NCI-H1105 (cell line): ENCODE measurements at regions not wholly inside any gene's neighbourhood (a gene's known extent, or its start where the extent isn't known, plus 50 kb on each side); places are given as distances from the start of the nearest gene placed in this dataset.

ENCODE experiments used
- DNase-seq: peaks from one replicate; lab custom pipeline; 2025; lab: John Stamatoyannopoulos, UW

DNA sequence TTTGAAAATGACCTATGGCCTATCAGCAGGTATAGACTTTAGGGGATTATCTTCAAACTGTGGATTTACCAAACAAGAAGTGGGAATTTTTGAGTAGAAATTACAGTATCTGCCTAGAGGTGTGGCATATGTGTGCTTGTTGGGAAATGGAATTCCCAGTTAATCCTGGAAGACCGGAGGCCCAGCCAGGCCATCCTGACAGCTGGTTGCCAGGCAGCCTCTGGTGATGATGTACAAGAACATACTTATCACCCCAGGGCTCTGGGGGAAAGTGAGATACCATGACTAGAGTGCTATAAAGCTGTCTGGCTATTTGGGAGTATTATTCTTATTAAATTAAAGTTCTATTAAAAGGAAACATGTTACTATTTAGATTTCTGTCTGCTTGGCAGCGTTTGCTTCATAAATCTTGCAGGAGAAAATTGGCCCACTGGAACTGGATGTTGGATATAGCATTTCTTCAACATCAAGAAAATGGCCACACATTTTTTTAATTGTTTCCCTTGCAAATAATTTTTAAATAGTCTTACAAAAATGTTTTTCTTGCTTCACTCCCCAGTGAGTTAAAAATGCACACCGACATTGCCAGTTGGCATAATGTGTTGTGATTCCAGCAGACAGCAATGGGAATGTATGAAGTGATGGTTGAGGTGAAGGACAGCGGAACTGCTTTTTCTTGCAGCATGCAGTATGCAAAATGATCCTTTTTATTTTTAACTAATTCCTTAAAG is 187.8 kb downstream of the MYLK4 start:
- DNase-seq: no peak

DNA sequence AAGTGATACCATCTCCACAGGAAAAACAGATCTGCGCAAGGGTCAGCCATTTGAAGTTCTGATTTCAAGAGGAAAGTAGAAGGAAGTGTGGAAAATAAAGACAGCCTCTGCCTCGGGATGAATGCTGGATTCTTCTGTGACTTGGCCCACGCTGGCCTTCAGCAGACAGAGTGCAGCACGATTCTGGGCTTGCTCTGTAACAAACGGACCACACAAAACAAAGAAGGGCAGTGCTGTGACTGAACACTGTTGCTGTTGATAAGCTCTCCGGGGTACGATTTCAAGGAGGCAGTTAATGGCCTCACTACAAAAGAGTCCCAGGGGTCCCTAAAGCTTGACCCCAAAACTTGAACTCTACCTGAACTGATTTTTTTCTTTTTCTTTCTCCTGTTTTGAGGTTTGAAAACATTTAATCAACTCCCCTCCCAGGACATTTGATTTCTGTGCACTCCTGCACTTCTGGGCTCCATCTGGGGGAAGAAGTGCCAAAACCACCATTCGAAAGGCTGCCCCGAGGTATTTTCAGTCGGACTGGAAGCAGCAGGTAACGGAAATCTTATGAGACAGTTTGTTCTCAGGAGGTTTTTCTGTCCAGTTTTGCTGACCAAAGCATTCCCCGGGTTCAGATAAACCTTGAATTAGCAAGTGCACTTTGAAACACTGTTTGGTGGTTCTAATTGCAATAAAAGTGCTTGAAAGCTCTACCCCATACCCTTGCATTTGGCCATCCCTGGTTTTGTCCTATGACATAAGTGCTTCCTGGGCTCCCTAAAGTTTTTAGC is 189.6 kb downstream of the MYLK4 start:
- DNase-seq: no peak

DNA sequence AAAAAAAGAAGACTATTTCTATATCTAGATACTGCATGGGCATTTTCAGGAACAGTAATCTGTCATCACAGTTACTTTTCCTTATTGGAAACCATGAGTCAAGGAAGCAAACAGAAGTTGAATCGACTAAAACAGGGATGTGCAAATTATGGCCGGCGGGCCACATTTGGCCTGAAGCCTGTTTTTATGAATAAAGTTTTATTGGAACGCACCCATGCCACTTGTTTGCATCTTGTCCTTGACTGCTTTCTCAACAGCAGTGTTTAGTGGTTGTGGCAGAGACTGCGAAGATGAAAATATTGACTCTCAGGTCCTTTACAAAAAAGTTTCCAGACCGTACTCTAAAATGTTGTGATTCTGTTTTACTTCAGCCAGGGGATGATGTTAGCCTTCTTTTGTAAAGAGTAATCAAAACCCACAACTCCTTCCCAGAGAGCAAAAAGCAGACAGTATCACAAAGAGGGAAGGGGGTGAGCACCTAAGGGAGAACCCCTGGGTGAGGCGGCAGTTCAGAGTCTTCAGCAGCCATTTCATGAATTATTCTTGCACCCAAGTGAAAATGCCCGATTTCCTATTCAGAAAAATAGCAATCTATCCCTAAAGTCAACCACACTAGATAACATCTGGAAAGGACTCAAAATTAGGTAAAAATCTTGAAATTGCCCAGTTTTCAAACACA is 190.4 kb downstream of the MYLK4 start:
- DNase-seq: no peak

DNA sequence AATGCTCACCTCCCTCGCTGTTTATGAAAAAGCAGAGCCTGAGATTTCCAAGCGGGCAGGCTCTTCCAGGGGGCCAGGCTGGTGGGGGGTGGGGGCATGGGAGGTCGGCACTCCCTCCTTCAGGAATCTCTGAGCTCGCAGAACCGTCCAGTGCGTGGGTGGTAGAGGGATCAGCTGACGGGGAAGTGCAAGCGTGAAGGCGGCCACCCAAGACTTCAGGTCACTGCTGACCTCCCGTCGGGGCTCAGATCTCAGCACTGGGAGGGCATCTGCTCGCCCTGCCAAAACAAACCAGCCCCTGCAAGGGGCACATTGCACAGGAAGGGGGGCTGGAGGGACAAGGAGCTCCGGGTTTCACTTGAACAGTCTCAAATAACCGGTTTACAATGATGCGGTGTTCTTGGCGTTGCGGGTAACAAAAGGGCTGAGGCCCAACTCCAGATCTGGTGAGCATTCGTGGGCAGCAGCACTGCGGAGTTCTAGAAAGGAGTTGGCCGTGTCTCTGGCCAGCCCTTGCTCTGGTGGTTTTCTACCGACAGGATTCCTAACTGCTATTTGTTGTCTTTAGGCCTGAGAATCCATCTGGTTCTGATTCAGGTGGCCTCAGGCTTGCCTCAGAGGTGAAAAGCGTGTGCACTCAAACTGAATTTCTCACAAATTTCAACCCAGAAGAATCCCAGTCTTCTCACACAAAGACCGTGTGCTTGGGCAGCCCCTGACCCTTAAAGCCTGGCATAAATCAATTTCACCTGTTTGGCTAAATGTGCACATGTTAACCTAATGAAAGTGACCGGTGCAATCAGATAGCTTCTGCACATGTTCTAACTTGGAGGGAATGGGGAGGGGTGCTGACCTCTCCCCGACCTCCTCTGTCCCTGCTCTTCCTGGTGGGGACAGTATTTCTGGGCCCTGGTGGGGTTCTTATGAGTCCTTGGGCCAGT is 191.6 kb downstream of the MYLK4 start:
- no peak for DNase-seq

DNA sequence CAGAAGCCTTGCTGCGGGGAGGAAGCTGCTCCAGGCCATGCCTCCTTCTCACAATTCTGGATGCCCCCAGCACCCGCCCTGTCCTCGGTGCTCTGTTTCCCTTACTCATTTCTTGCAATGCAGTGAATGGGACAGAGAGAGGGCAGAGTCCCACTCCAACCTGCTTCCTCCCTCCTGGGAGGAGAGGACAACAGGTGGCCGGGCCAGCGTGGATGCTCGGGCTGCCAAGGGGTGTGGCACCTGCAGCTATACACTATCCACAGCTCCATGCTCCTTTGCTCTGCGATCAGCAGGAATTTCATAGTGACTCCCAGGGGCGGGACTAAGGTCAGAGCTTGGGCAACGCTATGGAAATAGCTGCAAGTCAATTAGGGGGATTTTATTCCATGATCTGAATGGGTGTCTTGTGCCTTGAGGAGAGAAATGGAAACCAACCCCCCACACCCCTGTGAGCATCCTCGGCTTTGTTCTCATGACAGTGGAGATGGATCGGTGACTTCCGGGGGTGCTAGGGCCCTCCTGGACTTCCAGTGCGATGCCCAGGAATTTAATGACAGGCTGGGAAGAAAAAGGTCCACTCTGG is 192.5 kb downstream of the MYLK4 start:
- no peak for DNase-seq

DNA sequence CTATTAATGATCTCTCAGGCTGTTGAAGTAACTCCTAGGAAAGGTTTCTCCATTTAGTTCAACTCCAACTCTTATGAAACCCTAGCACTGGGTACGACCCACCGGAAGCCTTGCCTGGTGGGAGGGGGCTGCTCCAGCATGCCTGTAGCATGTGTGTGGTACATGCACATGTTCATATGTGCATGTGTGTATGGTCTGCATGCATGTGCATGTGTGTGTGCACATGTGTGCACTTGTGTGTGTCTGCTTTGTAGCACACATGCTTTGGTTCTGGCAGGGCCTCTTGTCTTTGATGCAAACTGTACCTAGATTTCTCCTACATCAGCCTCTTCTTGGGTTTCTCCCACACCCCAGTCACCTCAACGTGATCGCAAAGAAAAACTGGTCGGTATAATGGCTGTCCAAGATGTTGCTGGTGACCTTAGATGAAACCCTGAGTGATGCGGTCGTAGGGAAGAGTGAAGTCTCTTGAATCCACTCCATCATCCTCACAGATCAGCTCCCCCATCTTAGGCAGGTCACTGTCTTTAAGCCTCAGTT is 193.5 kb downstream of the MYLK4 start:
- DNase-seq: no peak

DNA sequence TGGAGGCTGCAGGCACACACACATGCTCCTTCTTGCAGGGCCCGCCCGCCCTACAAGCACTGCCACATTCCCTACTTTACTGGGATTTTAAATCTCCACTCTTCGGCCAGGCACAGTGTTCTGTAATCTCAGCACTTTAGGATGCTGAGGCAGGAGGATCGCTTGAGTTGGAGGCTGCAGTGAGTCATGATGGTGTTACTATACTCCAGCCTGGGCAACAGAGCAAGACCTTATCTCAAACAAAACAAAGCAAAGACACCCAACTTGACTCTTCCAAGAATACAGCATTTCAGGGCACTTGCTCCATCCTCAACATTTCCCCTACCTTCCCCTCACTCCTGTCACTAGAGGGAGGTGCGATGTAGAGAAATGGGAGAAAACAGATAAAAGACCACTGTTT is 194.0 kb downstream of the MYLK4 start:
- DNase-seq: no peak

DNA sequence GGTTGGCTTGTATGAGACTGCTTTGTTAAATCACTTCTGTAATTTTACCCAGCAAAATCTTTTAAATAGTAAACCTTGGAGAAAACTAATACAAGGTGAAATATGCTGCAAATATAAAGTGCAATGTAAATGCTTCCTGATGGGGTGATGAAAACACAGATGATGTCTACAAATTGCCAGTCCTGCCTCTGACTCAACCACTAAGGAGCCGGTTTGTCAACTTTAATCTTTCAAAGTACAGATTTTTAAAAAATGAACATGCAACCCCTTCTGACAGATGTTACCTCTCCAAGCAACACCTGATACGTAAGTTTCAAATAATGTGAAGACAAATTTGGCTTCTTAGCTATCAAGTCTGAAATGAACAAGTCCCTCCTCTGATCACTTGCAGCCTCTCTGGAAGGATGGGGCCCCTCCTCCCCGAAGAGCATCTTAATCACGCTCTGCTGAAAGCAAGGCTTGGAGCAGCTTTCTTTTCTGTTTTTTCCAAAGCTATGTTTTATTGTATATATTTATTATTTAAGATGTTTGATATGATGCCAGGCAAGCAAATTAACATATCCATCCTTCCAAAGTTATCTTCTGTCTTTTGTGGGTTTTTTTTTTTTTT is 196.0 kb downstream of the MYLK4 start:
- DNase-seq: no peak

DNA sequence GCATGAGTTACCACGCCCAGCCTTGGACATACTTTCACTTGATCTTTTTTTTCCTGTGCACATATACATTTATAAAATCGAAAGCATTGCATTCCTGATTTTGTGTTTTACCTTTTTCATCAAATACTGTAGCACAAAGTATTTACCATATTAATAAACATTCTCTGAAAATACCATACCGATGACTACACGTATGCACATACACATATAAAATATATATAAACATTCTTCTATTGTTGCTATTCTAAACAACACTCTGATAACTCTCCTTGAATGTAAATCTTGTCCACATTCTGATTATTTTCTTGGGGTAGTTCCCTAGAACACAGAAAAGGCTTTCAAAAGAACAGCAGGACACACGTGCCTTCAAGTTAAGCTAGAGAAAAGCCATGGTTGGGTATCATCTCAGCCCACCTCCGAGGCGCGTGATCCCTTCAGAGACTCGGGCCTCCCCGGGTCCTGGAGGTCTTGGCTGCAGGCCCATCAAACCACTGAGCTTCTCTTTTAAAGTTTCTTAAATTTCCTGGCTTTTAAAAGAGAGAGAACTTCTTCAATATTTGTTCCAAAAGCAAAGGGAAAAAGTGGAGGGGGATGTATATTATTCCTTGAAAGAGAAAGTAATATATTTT is 198.1 kb downstream of the MYLK4 start:
- no peak for DNase-seq

DNA sequence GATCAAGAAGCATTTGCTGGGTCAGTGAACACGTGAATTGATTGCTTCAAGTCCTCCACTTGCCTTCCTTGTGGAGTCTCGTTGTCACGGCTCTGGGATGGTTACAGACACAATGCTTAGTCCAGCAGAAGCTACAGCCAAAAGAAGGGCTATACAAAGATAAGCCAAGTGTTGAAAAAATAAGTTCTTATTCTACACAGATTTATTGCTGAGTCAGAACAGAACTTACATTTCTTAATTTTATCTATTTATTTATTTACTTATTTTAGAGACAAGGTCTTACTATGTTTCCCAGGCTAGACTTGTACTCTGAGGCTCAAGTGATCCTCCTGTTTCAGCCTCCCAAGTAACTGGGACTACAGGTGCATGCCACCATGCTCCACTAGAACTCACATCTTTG is 199.0 kb downstream of the MYLK4 start:
- no peak for DNase-seq

DNA sequence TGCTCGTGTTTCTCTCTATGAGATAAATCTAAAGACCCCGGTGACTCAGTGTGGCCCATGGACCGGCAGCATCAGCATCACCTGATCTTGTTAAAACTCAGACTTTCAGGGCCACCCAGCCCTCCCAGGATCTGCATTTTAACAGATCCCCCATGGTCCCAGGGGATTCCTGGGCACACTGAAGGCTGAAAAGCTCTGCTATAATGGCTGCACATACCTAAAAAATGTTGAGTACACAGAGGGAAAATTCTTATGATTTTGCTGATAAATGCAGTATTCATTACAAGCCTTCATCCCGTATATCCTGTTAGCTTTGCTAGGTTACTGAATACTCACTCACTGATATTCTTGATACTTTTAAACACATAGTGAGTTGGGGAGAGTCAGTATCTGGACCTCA is 200.5 kb downstream of the MYLK4 start:
- no peak for DNase-seq

DNA sequence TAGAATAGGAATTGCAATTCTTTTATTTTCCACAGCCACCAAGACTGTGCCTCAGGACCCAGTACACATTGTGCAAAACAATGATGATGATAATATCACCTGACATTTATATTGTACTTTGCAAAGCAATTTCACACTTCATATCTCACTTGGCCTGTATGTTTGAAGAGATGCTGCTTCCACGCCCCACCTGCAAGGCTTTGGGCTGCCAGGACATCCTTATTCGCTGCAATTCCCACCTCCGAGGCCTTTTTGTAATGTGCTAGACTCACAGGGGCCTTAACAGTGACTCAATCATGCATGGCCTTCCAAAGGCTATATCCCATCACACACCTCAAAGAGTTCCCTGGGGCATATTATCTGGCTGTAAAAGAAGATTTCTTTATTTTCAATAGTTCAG is 200.9 kb downstream of the MYLK4 start:
- no peak for DNase-seq

DNA sequence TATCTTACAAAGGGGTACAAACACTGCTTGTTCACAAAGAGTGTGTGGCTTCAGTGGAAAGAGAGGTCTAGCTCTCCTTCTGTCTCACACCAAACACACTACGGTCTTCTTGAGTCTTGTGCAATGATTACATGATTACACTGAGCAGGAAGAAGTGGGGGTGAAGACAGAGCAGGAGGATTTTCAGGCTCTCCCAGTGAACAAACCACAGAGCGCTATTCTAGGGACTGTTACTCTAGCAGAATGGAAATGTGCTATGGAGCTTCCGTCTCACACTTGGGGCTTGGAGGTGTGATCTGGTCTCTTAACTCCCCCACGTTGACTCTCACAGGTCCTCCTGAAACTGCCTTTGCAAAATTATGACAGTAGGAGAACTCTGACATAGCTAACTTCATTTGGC is 203.4 kb downstream of the MYLK4 start:
- no peak for DNase-seq

DNA sequence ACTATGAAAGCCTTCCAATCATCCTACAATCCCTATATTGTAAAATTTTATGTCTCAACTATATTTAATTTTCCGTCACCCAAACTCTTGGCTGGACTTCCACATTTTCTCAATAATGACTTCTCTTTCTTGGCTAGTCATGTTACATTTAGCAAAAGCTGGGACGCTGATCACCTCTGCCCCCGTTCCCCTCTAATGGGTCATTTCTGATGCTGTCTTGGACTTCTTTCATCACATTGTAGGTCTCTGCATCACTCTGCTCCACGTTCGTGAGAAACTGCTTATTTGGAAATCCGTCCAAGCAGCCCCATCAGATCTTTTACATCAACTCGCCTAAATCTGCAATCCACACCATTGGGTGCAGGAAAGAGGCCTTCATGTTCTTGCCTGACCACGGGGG is 203.8 kb downstream of the MYLK4 start:
- no peak for DNase-seq

DNA sequence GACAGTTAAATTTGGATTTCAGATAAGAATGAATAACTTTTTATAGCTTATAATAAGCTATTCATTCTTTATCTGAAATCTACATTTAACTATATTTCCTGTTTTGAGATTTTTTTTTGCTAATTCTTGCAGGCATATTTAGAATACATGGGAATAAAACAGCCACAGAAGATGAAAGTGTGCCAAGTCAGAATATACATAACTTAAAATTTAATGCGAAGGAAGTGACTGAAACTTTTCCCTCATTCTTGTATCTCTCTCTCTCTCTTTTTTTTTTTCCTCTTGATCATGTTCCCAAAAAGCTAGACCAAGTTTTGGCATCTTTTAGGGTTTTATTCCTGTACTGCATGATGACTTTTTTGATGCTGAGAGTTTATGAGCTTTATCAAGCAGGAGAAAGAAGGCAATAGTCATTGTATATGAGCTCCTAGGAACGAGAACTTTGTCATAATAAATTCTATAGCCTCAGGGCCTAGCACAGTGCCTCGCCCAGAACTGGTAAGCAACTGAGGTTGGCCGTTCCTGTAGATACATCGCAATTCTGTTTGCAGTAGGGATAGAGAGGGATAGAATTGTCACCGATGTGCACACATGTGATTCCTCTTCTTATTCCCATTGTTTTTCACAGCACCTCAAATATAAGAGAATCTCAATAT is 205.2 kb downstream of the MYLK4 start:
- DNase-seq: no peak

DNA sequence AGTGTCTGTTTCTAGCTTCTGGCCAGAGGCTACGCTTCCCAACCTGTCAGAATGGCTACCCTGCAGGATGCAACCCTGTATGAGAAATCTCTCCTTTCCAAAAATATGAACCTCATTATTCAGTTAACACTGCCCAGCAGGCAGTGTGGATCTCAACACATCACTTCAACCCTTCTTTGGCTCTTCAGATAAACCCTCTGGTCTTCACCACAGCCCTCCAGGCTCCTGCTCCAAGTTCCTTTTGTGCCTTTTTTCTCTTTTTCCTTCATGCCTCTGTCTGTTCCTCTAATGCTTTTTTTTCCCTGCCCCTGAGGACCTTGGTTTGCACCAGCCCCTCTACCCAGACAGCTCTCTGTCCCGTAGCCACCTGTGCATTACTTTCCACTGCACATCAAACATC is 207.4 kb downstream of the MYLK4 start:
- DNase-seq: no peak

DNA sequence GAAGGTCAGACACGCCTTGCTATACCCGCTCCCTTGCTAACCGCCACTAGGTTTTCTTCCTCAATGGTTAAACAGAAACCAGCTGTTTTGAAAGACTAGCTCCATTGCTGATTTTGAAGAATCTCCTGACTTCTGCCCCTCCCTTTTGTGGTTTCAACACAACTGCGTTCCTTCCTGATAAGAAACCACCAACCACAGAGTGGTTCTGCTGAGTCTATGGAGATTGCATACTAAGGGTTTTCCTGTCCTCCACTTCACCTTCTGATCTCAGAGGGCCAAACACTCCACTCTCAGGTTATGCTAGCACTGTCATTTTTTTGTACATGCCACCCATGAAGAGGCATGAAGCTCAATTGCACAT is 207.9 kb downstream of the MYLK4 start:
- DNase-seq: no peak

DNA sequence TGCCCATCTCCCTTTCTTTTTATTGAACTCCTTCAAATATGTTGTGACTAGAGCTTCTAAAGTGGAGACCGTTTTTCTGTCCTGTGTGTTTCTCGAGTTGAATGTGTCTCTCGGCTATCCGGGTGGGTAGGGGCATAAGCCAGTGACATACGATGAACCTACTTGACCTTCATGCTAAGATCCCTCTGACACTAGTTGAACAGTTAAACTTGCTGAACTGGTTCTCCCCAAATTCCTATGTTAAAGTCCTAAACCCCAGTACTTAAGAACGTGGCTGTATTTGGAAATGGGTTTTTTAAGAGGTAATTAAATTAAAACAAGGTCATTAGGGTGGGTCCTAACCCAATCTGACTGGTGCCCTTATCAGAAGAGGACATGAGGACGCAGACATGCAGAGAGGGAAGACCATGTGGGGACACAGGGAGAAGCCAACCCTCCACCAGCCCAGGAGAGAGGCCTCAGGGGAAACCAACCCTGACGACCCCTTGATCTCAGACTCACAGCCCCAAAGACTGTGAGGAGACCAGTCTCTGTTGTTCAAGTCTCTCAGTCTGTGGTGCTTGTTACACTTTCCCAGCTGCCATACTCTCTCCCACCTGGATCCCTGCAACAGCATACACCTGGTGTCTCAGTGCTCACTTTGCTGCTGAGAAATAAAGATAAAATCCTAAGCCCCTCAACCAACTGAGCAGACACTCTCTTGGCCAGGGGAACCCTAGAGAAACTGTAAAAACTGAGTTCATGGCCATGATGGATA is 208.4 kb downstream of the MYLK4 start:
- DNase-seq: no peak

DNA sequence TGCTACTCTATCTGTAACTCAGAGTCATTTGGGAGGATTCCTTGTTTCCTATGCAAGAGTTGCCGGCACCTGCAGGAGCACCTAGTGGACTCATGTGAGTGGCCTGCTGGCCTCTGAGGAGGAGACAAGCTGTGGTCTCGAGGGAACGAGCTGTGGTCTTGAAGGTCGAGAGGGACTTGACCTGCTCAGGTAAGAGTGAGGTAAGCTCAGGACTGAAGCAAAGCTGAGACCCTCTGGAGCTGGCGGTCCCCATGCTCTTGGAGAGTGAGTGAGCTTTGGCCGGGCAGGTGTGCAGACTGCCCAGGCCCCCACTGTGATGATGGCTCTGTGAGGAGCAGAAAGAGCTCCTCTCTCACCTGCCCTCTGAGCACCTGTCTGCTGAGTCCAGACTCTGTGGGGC is 214.3 kb downstream of the MYLK4 start:
- no peak for DNase-seq
